ENCODE measurements at regions not wholly inside any gene's neighbourhood (a gene's known extent, or its start where the extent isn't known, plus 50 kb on each side); places are given as distances from the start of the nearest gene placed in this dataset.

GRCh38 chr4:106627051-106627450 lies 258.5 kb upstream of the GIMD1 start:
- Histone ChIP-seq H3K9me3 (no peaks in the 10 kb centered on the region), H3K27me3 (replicated peaks; ENCODE audit: control insufficient read depth, insufficient read depth, low read length) (no peaks in the 10 kb centered on the region), H3K4me1 (no peaks in the 10 kb centered on the region), H3K4me3 (ENCODE audit: low read depth, low read length) (no peak overlapping the region), H3K36me3 (ENCODE audit: control insufficient read depth, insufficient read depth, low read length) (no peaks in the 10 kb centered on the region)
- CTCF ChIA-PET: no interaction called here
- Mint-ChIP-seq H3K27ac (ENCODE audit: unreplicated experiment) (no peak overlapping the region), H3K4me3 (ENCODE audit: unreplicated experiment) (no peak overlapping the region), H3K36me3 (ENCODE audit: insufficient read depth, unreplicated experiment) (no peaks in the 10 kb centered on the region), H3K4me1 (ENCODE audit: low read depth, unreplicated experiment) (no peaks in the 10 kb centered on the region), H3K9me3 (ENCODE audit: unreplicated experiment) (no peaks in the 10 kb centered on the region), H3K27me3 (ENCODE audit: insufficient read depth, unreplicated experiment) (no peaks in the 10 kb centered on the region)
- no peak for TF ChIP-seq CTCF (IDR thresholded peaks at IDR 0.05; ENCODE audit: insufficient read depth in 1 of 2, low read depth in 1 of 2, low read length in 1 of 2, severe bottlenecking in 1 of 2, unreplicated experiment in 1 of 2)
- BruUV-seq (replicated peaks): no TSS peak
- intact Hi-C loops (cut with micrococcal nuclease; ENCODE audit: unreplicated experiment): no loop called here
- DNase-seq: no peak
- POLR2A ChIA-PET: no interaction called here

GRCh38 chr4:106624671-106625070 lies 256.1 kb upstream of the GIMD1 start:
- no peaks in the 10 kb centered on the region for H3K9me3 Mint-ChIP-seq (ENCODE audit: unreplicated experiment)
- no peak overlapping the region for H3K27ac Mint-ChIP-seq (ENCODE audit: unreplicated experiment)
- Histone ChIP-seq H3K4me3 (ENCODE audit: low read depth, low read length) (no peak overlapping the region), H3K9me3 (no peaks in the 10 kb centered on the region), H3K27me3 (replicated peaks; ENCODE audit: control insufficient read depth, insufficient read depth, low read length) (no peaks in the 10 kb centered on the region), H3K36me3 (ENCODE audit: control insufficient read depth, insufficient read depth, low read length) (no peaks in the 10 kb centered on the region), H3K4me1 (no peaks in the 10 kb centered on the region)
- TF ChIP-seq CTCF (IDR thresholded peaks at IDR 0.05; ENCODE audit: insufficient read depth in 1 of 2, low read depth in 1 of 2, low read length in 1 of 2, severe bottlenecking in 1 of 2, unreplicated experiment in 1 of 2): no peak
- H3K4me3 Mint-ChIP-seq (ENCODE audit: unreplicated experiment): no peak overlapping the region
- POLR2A ChIA-PET: no interaction called here
- no peaks in the 10 kb centered on the region for H3K27me3 Mint-ChIP-seq (ENCODE audit: insufficient read depth, unreplicated experiment)
- no peaks in the 10 kb centered on the region for H3K36me3 Mint-ChIP-seq (ENCODE audit: insufficient read depth, unreplicated experiment)
- DNase-seq: no peak
- intact Hi-C loops (cut with micrococcal nuclease; ENCODE audit: unreplicated experiment): no loop called here
- CTCF ChIA-PET: no interaction called here
- no peaks in the 10 kb centered on the region for H3K4me1 Mint-ChIP-seq (ENCODE audit: low read depth, unreplicated experiment)
- BruUV-seq (replicated peaks): no TSS peak

- BruUV-seq (replicated peaks): no TSS peak
- intact Hi-C loops (cut with micrococcal nuclease; ENCODE audit: unreplicated experiment): no loop called here
- Histone ChIP-seq H3K27me3 (replicated peaks; ENCODE audit: control insufficient read depth, insufficient read depth, low read length) (no peaks in the 10 kb centered on the region), H3K4me1 (peaks cover 6% of the 10 kb centered on the region), H3K9me3 (no peaks in the 10 kb centered on the region), H3K36me3 (ENCODE audit: control insufficient read depth, insufficient read depth, low read length) (no peaks in the 10 kb centered on the region), H3K4me3 (ENCODE audit: low read depth, low read length) (no peak overlapping the region)
- no peak for DNase-seq
- Mint-ChIP-seq H3K4me1 (ENCODE audit: low read depth, unreplicated experiment) (peaks cover 19% of the 10 kb centered on the region), H3K9me3 (ENCODE audit: unreplicated experiment) (no peaks in the 10 kb centered on the region), H3K36me3 (ENCODE audit: insufficient read depth, unreplicated experiment) (no peaks in the 10 kb centered on the region), H3K27ac (ENCODE audit: unreplicated experiment) (no peak overlapping the region), H3K4me3 (ENCODE audit: unreplicated experiment) (no peak overlapping the region), H3K27me3 (ENCODE audit: insufficient read depth, unreplicated experiment) (no peaks in the 10 kb centered on the region)
- CTCF ChIA-PET: interaction anchor here (1.2 kb wide), 1 partner anchor 249 kb away, joined by 4 read pairs; no protein-coding TSS in a partner anchor
- POLR2A ChIA-PET: no interaction called here
- TF ChIP-seq CTCF (IDR thresholded peaks at IDR 0.05; ENCODE audit: insufficient read depth in 1 of 2, low read depth in 1 of 2, low read length in 1 of 2, severe bottlenecking in 1 of 2, unreplicated experiment in 1 of 2): no peak
These were observed 250.4 kb upstream of the GIMD1 start for GRCh38 chr4:106618956-106619355.

All from Caco-2 (cell line).